Smooth muscle cell (in vitro differentiated cells): ENCODE measurements at regions not wholly inside any gene's neighbourhood (a gene's known extent, or its start where the extent isn't known, plus 50 kb on each side); places are given as distances from the start of the nearest gene placed in this dataset.

ENCODE experiments used
- DNase-seq: peaks from one replicate; lab custom pipeline; 2025; ENCODE audit not compliant: unreplicated experiment; lab: John Stamatoyannopoulos, UW
- H2AFZ ChIP-seq: fragments of 200-600 bp; sonication (generic); 2 replicates; pipeline ENCODE4 v1.6.0; 2016; ENCODE audit warnings: antibody characterized with exemption, low read depth, mild to moderate bottlenecking
- H3F3A ChIP-seq: fragments of 200-600 bp; sonication (generic); 2 replicates; pipeline ENCODE4 v1.6.0; 2017; ENCODE audit warnings: antibody characterized with exemption, low read depth
- H3K27ac ChIP-seq: fragments of 200-600 bp; sonication (generic); 2 replicates; pipeline ENCODE4 v1.5.1; 2016; ENCODE audit warnings: low read depth, mild to moderate bottlenecking
- H3K27me3 ChIP-seq: fragments of 200-600 bp; sonication (generic); 2 replicates; pipeline ENCODE4 v1.6.1; 2016; ENCODE audit warnings: low read depth, mild to moderate bottlenecking
- H3K36me3 ChIP-seq: fragments of 200-600 bp; sonication (generic); 2 replicates; pipeline ENCODE4 v1.5.1; 2016; ENCODE audit warnings: low read depth
- H3K4me1 ChIP-seq: fragments of 200-600 bp; sonication (generic); 2 replicates; pipeline ENCODE4 v1.5.1; 2016; ENCODE audit warnings: low read depth
- H3K4me2 ChIP-seq: fragments of 200-600 bp; sonication (generic); 2 replicates; pipeline ENCODE4 v1.6.0; 2016; ENCODE audit warnings: mild to moderate bottlenecking
- H3K4me3 ChIP-seq: fragments of 200-600 bp; sonication (generic); 2 replicates; pipeline ENCODE4 v1.5.1; 2016; ENCODE audit warnings: mild to moderate bottlenecking
- H3K79me2 ChIP-seq: fragments of 200-600 bp; sonication (generic); 2 replicates; pipeline ENCODE4 v1.6.0; 2016; ENCODE audit warnings: low read depth, mild to moderate bottlenecking
- H3K9ac ChIP-seq: fragments of 200-600 bp; sonication (generic); 2 replicates; pipeline ENCODE4 v1.6.0; 2016; ENCODE audit warnings: low read depth
- H3K9me3 ChIP-seq: fragments of 200-600 bp; sonication (generic); replicated peaks from 2 replicates; pipeline ENCODE4 v1.5.1; 2016; ENCODE audit warnings: low read depth
- H4K20me1 ChIP-seq: fragments of 200-600 bp; sonication (generic); 2 replicates; pipeline ENCODE4 v1.6.0; 2016; ENCODE audit warnings: low read depth
- CTCF ChIP-seq: fragments of 200-600 bp; sonication (generic); IDR thresholded peaks from 2 replicates; pipeline ENCODE4 v1.5.1; 2017; ENCODE audit warnings: borderline replicate concordance, mild to moderate bottlenecking, antibody characterized with exemption; ENCODE audit not compliant: insufficient read depth, poor library complexity, severe bottlenecking
- WGBS: methylation state at CpG from one replicate; pipeline ENCODE4 v1.1.7; 2016; ENCODE audit warnings: low lambda C conversion rate; 5-methylcytosine and 5-hydroxymethylcytosine counted together

- Histone ChIP-seq H3K36me3 (no peaks in the 10 kb centered on the region), H3F3A (peaks cover 28% of the 10 kb centered on the region), H3K9ac (no peak overlapping the region), H3K4me2 (peak overlapping the region; percentile 48), H3K4me1 (peaks cover 42% of the 10 kb centered on the region), H3K27ac (peak overlapping the region; percentile 93), H3K79me2 (no peaks in the 10 kb centered on the region), H3K9me3 (no peaks in the 10 kb centered on the region), H3K27me3 (no peaks in the 10 kb centered on the region), H3K4me3 (no peak overlapping the region), H2AFZ (peak overlapping the region; percentile 56), H4K20me1 (no peaks in the 10 kb centered on the region)
- 53% methylated on average over 3 of the region's 3 CpGs for WGBS
- TF ChIP-seq CTCF, result no peak
- DNase-seq, result no peak
Observed at GRCh38 chr1:116854716-116855115, 55.0 kb upstream of the PTGFRN start.

DNA sequence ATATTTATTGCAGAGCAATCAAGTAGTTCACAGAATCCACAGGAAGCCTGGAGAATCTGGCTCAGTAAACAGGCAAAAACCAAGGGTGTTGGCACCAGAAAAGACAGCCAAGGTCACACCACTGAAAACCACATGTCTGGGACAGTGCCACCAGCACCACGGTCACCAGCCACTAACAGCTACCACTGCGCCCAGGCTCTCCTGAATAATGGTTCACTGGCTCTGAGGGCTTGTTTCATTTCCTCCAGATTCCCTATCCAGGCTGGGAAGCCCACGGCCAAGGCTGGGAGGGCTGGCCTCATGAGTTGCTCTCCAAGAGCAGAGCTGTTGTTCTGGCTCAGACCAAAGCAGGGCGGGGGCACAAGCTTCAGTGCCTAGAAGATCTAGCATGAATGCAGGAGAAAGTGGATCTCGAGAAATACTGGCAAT, 54.5 kb upstream of the PTGFRN start:
- Histone ChIP-seq H3K79me2 (no peaks in the 10 kb centered on the region), H3K27ac (peak overlapping the region; percentile 93), H3K4me1 (peaks cover 42% of the 10 kb centered on the region), H4K20me1 (no peaks in the 10 kb centered on the region), H2AFZ (peak overlapping the region; percentile 56), H3K9ac (no peak overlapping the region), H3K27me3 (no peaks in the 10 kb centered on the region), H3K9me3 (no peaks in the 10 kb centered on the region), H3K4me2 (peak overlapping the region; percentile 48), H3K4me3 (no peak overlapping the region), H3F3A (peaks cover 28% of the 10 kb centered on the region), H3K36me3 (no peaks in the 10 kb centered on the region)
- DNase-seq, result no peak
- no peak for TF ChIP-seq CTCF
- 36% methylated on average over 5 of the region's 5 CpGs for WGBS

GRCh38 chr1:116855773-116856201, 53.9 kb upstream of the PTGFRN start:
- H3K27ac ChIP-seq, result peak overlapping the region; percentile 93
- H3K9ac ChIP-seq, result no peak overlapping the region
- H3K36me3 ChIP-seq, result no peaks in the 10 kb centered on the region
- H3K4me1 ChIP-seq, result peaks cover 42% of the 10 kb centered on the region
- peak overlapping the region; percentile 48 for H3K4me2 ChIP-seq
- H3K4me3 ChIP-seq, result no peak overlapping the region
- H4K20me1 ChIP-seq, result no peaks in the 10 kb centered on the region
- DNase-seq, result no peak
- H3F3A ChIP-seq, result peaks cover 28% of the 10 kb centered on the region
- no peaks in the 10 kb centered on the region for H3K9me3 ChIP-seq
- TF ChIP-seq CTCF, result no peak
- H3K27me3 ChIP-seq, result no peaks in the 10 kb centered on the region
- 30% methylated on average over 3 of the region's 3 CpGs for WGBS
- no peaks in the 10 kb centered on the region for H3K79me2 ChIP-seq
- H2AFZ ChIP-seq, result peak overlapping the region; percentile 56

- Histone ChIP-seq H4K20me1 (no peaks in the 10 kb centered on the region), H3F3A (peaks cover 28% of the 10 kb centered on the region), H2AFZ (peak overlapping the region; percentile 19), H3K36me3 (no peaks in the 10 kb centered on the region), H3K4me3 (no peak overlapping the region), H3K27me3 (no peaks in the 10 kb centered on the region), H3K9me3 (no peaks in the 10 kb centered on the region), H3K4me2 (peak overlapping the region; percentile 48), H3K27ac (peak overlapping the region; percentile 93), H3K79me2 (no peaks in the 10 kb centered on the region), H3K4me1 (peaks cover 42% of the 10 kb centered on the region), H3K9ac (no peak overlapping the region)
- 88% methylated on average over 3 of the region's 3 CpGs for WGBS
- TF ChIP-seq CTCF, result no peak
- DNase-seq, result no peak
Observed at GRCh38 chr1:116856312-116856711, 53.4 kb upstream of the PTGFRN start.
